Mesendoderm (in vitro differentiated cells): ENCODE measurements at regions not wholly inside any gene's neighbourhood (a gene's known extent, or its start where the extent isn't known, plus 50 kb on each side); places are given as distances from the start of the nearest gene placed in this dataset.

Source experiments
- DNase-seq: peaks from one replicate; pipeline ENCODE4 v3.0.0; 2013
- H2AK5ac ChIP-seq: 2 replicates; pipeline ENCODE4 v1.6.1; 2013; ENCODE audit warnings: low read length, inconsistent platforms
- H2BK120ac ChIP-seq: 2 replicates; pipeline ENCODE4 v1.6.1; 2013; ENCODE audit warnings: low read depth, mild to moderate bottlenecking, low read length, moderate library complexity, mixed read lengths
- H2BK15ac ChIP-seq: replicated peaks from 2 replicates; pipeline ENCODE4 v1.6.1; 2013; ENCODE audit warnings: low read depth, mild to moderate bottlenecking, moderate library complexity
- H2BK5ac ChIP-seq: 2 replicates; pipeline ENCODE4 v1.6.1; 2013; ENCODE audit warnings: low read length, inconsistent platforms
- H3K18ac ChIP-seq: 2 replicates; pipeline ENCODE4 v1.6.1; 2013; ENCODE audit warnings: mild to moderate bottlenecking, low read length, mixed read lengths
- H3K23ac ChIP-seq: one replicate; pipeline ENCODE4 v1.6.1; 2013; ENCODE audit warnings: low read length
- H3K27ac ChIP-seq: 2 replicates; pipeline ENCODE4 v1.5.1; 2013; ENCODE audit warnings: low read depth, mild to moderate bottlenecking, inconsistent platforms, low read length, moderate library complexity
- H3K27me3 ChIP-seq: 2 replicates; pipeline ENCODE4 v1.6.1; 2013; ENCODE audit warnings: low read length, control low read depth, mild to moderate bottlenecking, inconsistent platforms; ENCODE audit not compliant: insufficient read depth, poor library complexity
- H3K36me3 ChIP-seq: 2 replicates; pipeline ENCODE4 v1.6.1; 2013; ENCODE audit warnings: low read length, inconsistent platforms; ENCODE audit not compliant: control insufficient read depth, insufficient read depth
- H3K4ac ChIP-seq: one replicate; pipeline ENCODE4 v1.6.1; 2013; ENCODE audit warnings: low read depth, mild to moderate bottlenecking, low read length, moderate library complexity
- H3K4me1 ChIP-seq: 2 replicates; pipeline ENCODE4 v1.6.1; 2013; ENCODE audit warnings: low read depth, low read length, inconsistent platforms; ENCODE audit not compliant: control insufficient read depth
- H3K4me2 ChIP-seq: 2 replicates; pipeline ENCODE4 v1.6.1; 2013; ENCODE audit warnings: low read length
- H3K4me3 ChIP-seq: 2 replicates; pipeline ENCODE4 v1.5.1; 2013; ENCODE audit warnings: mild to moderate bottlenecking, low read length
- H3K56ac ChIP-seq: one replicate; pipeline ENCODE4 v1.6.1; 2013; ENCODE audit warnings: low read length
- H3K79me1 ChIP-seq: 2 replicates; pipeline ENCODE4 v1.6.1; 2013; ENCODE audit warnings: low read length, inconsistent platforms
- H3K79me2 ChIP-seq: 2 replicates; pipeline ENCODE4 v1.6.1; 2013; ENCODE audit warnings: mild to moderate bottlenecking, low read length; ENCODE audit not compliant: control insufficient read depth, insufficient read depth
- H3K9ac ChIP-seq: 2 replicates; pipeline ENCODE4 v1.6.1; 2013; ENCODE audit warnings: low read length, inconsistent platforms
- H4K5ac ChIP-seq: one replicate; pipeline ENCODE4 v1.6.1; 2013; ENCODE audit warnings: low read length
- H4K8ac ChIP-seq: one replicate; pipeline ENCODE4 v1.6.1; 2013; ENCODE audit warnings: low read depth, mild to moderate bottlenecking, control low read depth, low read length, moderate library complexity
- whole genome bisulfite sequencing: extraction: QIAGEN DNeasy Blood & Tissue Kit; methylation state at CpG from one replicate; pipeline ENCODE4 v1.1.7; 2013; ENCODE audit warnings: low lambda C conversion rate, missing lambda C conversion rate; ENCODE audit not compliant: insufficient coverage; ENCODE audit errors: extremely low coverage; 5-methylcytosine and 5-hydroxymethylcytosine counted together

DNA sequence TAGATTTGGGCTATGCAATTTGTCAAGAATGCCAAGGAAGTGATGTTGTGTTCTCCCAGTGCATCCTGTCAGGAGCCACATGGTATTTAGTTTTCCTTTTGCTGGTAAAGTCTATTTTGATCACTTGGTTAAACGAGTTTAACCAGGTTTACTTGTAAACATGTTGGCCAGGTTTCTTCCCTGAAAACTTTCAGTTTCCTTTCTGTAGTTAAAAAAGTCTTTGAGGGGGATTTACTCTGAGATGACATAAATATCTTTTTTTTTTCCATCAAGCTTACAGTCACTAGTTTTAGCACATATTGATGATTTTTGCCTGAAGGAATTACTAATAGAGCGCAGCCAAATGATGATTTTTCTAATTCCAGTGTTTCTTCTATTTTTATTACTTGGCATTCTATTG is 320.5 kb downstream of the PHF14 start:
- Histone ChIP-seq H2AK5ac (no peak overlapping the region), H3K79me1 (no peaks in the 10 kb centered on the region), H3K4me3 (no peak overlapping the region), H3K27me3 (no peaks in the 10 kb centered on the region), H3K4me1 (no peaks in the 10 kb centered on the region), H3K23ac (no peak overlapping the region), H3K56ac (no peak overlapping the region), H3K18ac (no peak overlapping the region), H3K4ac (no peak overlapping the region), H3K79me2 (no peaks in the 10 kb centered on the region), H4K8ac (no peak overlapping the region), H3K36me3 (no peaks in the 10 kb centered on the region), H3K27ac (no peak overlapping the region), H3K9ac (no peak overlapping the region), H2BK15ac (no peak overlapping the region), H4K5ac (no peak overlapping the region), H2BK120ac (no peak overlapping the region), H3K4me2 (no peak overlapping the region), H2BK5ac (no peak overlapping the region)
- no CpG with 5 or more reads among the region's 2 CpGs for WGBS
- DNase-seq: no peak

- no CpG with 5 or more reads among the region's 4 CpGs for WGBS
- Histone ChIP-seq H2BK5ac (no peak overlapping the region), H4K5ac (no peak overlapping the region)
Observed at GRCh38 chr7:11294965-11295364, 321.3 kb downstream of the PHF14 start.

GRCh38 chr7:11297126-11297625 is 323.5 kb downstream of the PHF14 start:
- Histone ChIP-seq H3K27ac (no peak overlapping the region), H3K4me3 (no peak overlapping the region), H3K4me1 (no peaks in the 10 kb centered on the region), H3K79me2 (no peaks in the 10 kb centered on the region), H3K18ac (no peak overlapping the region), H2BK5ac (no peak overlapping the region), H3K27me3 (no peaks in the 10 kb centered on the region), H2BK15ac (no peak overlapping the region), H3K79me1 (no peaks in the 10 kb centered on the region), H3K56ac (no peak overlapping the region), H2BK120ac (no peak overlapping the region), H3K4ac (no peak overlapping the region), H3K4me2 (no peak overlapping the region), H4K5ac (no peak overlapping the region), H3K23ac (no peak overlapping the region), H3K36me3 (no peaks in the 10 kb centered on the region), H3K9ac (no peak overlapping the region), H4K8ac (no peak overlapping the region), H2AK5ac (no peak overlapping the region)
- no CpG with 5 or more reads among the region's 5 CpGs for WGBS
- peak; percentile 5 for DNase-seq

More at GRCh38 chr7:11294965-11295364, 321.3 kb downstream of the PHF14 start:
- no peaks in the 10 kb centered on the region for H3K79me2 ChIP-seq
- H3K4ac ChIP-seq: no peak overlapping the region
- H3K56ac ChIP-seq: no peak overlapping the region
- no peak overlapping the region for H3K18ac ChIP-seq
- H2AK5ac ChIP-seq: no peak overlapping the region
- DNase-seq: no peak
- no peak overlapping the region for H2BK120ac ChIP-seq
- no peak overlapping the region for H3K9ac ChIP-seq
- no peaks in the 10 kb centered on the region for H3K36me3 ChIP-seq
- no peak overlapping the region for H2BK15ac ChIP-seq
- no peak overlapping the region for H3K4me2 ChIP-seq
- no peak overlapping the region for H3K23ac ChIP-seq
- H3K27ac ChIP-seq: no peak overlapping the region
- no peak overlapping the region for H4K8ac ChIP-seq
- no peak overlapping the region for H3K4me3 ChIP-seq
- no peaks in the 10 kb centered on the region for H3K79me1 ChIP-seq
- no peaks in the 10 kb centered on the region for H3K4me1 ChIP-seq
- no peaks in the 10 kb centered on the region for H3K27me3 ChIP-seq

DNA sequence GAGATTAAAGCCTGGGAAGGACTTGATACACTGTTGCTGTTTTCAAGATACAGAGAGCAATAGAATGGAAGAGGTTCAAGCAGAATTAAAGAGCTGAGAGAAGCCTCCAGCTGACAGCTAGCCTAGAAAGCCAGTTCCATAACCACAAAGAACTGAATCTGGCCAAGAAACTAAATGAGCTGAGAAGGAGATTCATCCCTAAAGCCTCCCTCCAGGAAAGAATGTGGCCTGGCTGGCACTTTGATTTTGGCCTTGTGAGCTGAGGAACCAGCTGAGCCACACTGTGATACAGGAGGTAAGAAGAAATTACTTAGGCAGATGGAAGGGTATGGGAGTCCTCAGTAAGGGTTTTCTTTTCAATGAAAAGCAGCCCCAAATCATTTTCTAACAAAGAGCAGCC is 324.1 kb downstream of the PHF14 start:
- H3K56ac ChIP-seq: no peak overlapping the region
- no peak overlapping the region for H2BK5ac ChIP-seq
- no peaks in the 10 kb centered on the region for H3K36me3 ChIP-seq
- no peak overlapping the region for H2BK15ac ChIP-seq
- H2BK120ac ChIP-seq: no peak overlapping the region
- no peaks in the 10 kb centered on the region for H3K4me1 ChIP-seq
- H4K8ac ChIP-seq: no peak overlapping the region
- H3K9ac ChIP-seq: no peak overlapping the region
- H3K79me2 ChIP-seq: no peaks in the 10 kb centered on the region
- peak; percentile 13 for DNase-seq
- H3K4me2 ChIP-seq: no peak overlapping the region
- no peak overlapping the region for H3K27ac ChIP-seq
- no peak overlapping the region for H3K18ac ChIP-seq
- H3K23ac ChIP-seq: no peak overlapping the region
- no peak overlapping the region for H4K5ac ChIP-seq
- no peaks in the 10 kb centered on the region for H3K27me3 ChIP-seq
- H3K4me3 ChIP-seq: no peak overlapping the region
- no peak overlapping the region for H3K4ac ChIP-seq
- no peak overlapping the region for H2AK5ac ChIP-seq
- no peaks in the 10 kb centered on the region for H3K79me1 ChIP-seq

GRCh38 chr7:11298220-11298619 is 324.5 kb downstream of the PHF14 start:
- WGBS: no CpG with 5 or more reads among the region's 11 CpGs
- no peak overlapping the region for H2BK15ac ChIP-seq

GRCh38 chr7:11300241-11300640 is 326.6 kb downstream of the PHF14 start:
- Histone ChIP-seq H4K8ac (no peak overlapping the region), H3K9ac (no peak overlapping the region)
- no CpG with 5 or more reads among the region's 5 CpGs for WGBS

More at GRCh38 chr7:11298220-11298619, 324.5 kb downstream of the PHF14 start:
- no peak overlapping the region for H4K8ac ChIP-seq
- no peak overlapping the region for H3K18ac ChIP-seq
- H3K56ac ChIP-seq: no peak overlapping the region
- H3K4me3 ChIP-seq: no peak overlapping the region
- no peak overlapping the region for H2BK120ac ChIP-seq
- no peak overlapping the region for H3K9ac ChIP-seq
- no peaks in the 10 kb centered on the region for H3K36me3 ChIP-seq
- no peaks in the 10 kb centered on the region for H3K27me3 ChIP-seq
- no peaks in the 10 kb centered on the region for H3K79me2 ChIP-seq
- no peak overlapping the region for H2AK5ac ChIP-seq
- no peak overlapping the region for H3K4ac ChIP-seq
- DNase-seq: no peak
- no peak overlapping the region for H3K4me2 ChIP-seq
- H3K27ac ChIP-seq: no peak overlapping the region
- no peak overlapping the region for H2BK5ac ChIP-seq
- H3K79me1 ChIP-seq: no peaks in the 10 kb centered on the region
- no peaks in the 10 kb centered on the region for H3K4me1 ChIP-seq
- no peak overlapping the region for H4K5ac ChIP-seq
- H3K23ac ChIP-seq: no peak overlapping the region

More at GRCh38 chr7:11300241-11300640, 326.6 kb downstream of the PHF14 start:
- no peak for DNase-seq
- H3K79me1 ChIP-seq: no peaks in the 10 kb centered on the region
- H3K36me3 ChIP-seq: no peaks in the 10 kb centered on the region
- no peaks in the 10 kb centered on the region for H3K27me3 ChIP-seq
- H3K4ac ChIP-seq: no peak overlapping the region
- H3K18ac ChIP-seq: no peak overlapping the region
- no peak overlapping the region for H3K27ac ChIP-seq
- no peak overlapping the region for H2AK5ac ChIP-seq
- H3K56ac ChIP-seq: no peak overlapping the region
- H3K23ac ChIP-seq: no peak overlapping the region
- no peaks in the 10 kb centered on the region for H3K4me1 ChIP-seq
- no peak overlapping the region for H3K4me3 ChIP-seq
- H2BK15ac ChIP-seq: no peak overlapping the region
- no peak overlapping the region for H4K5ac ChIP-seq
- H3K4me2 ChIP-seq: no peak overlapping the region
- H3K79me2 ChIP-seq: no peaks in the 10 kb centered on the region
- no peak overlapping the region for H2BK120ac ChIP-seq
- H2BK5ac ChIP-seq: no peak overlapping the region
